Ishikawa (cell line): ENCODE measurements at regions not wholly inside any gene's neighbourhood (a gene's known extent, or its start where the extent isn't known, plus 50 kb on each side); places are given as distances from the start of the nearest gene placed in this dataset.

Source experiments
- CREB1 ChIP-seq: IDR thresholded peaks from 2 replicates; pipeline ENCODE4 v1.6.1; 2012; ENCODE audit warnings: low read depth
- EGR1 ChIP-seq: IDR thresholded peaks from 2 replicates; pipeline ENCODE4 v1.6.1; 2012
- RAD21 ChIP-seq: IDR thresholded peaks from 2 replicates; pipeline ENCODE4 v1.6.1; 2012; ENCODE audit warnings: low read depth
- YY1 ChIP-seq: IDR thresholded peaks from 2 replicates; pipeline ENCODE4 v1.6.1; 2012; ENCODE audit warnings: low read depth
- TF ChIP-seq, protein P1 (sequence below): IDR thresholded peaks from 2 replicates; pipeline ENCODE4 v1.6.1; 2012

DNA sequence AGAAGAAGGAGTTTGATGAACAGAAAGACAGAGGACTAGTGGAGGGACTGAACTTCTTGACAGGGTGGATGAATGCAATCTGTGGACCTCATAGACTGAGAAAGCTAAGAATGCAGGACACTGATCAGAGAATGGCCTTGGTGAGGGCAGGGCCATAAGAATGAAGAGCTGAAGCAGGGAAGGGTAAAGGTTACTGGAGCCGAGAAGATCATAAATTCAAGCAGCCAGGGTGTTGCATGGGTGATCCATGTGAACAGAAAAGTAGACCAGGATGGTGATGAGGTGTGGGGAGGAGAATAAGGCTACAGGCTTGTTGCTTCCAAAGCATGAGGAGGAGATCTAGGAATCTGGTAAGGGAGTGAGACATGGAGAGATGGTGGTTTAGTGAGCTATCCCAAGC is 295.9 kb downstream of the ADGB start:
- TF ChIP-seq RAD21 (no peak), CREB1 (no peak), EGR1 (no peak), YY1 (no peak)
- TF ChIP-seq, protein P1, sequence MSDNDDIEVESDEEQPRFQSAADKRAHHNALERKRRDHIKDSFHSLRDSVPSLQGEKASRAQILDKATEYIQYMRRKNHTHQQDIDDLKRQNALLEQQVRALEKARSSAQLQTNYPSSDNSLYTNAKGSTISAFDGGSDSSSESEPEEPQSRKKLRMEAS: no peak
